ENCODE measurements at regions not wholly inside any gene's neighbourhood (a gene's known extent, or its start where the extent isn't known, plus 50 kb on each side); places are given as distances from the start of the nearest gene placed in this dataset.

DNA sequence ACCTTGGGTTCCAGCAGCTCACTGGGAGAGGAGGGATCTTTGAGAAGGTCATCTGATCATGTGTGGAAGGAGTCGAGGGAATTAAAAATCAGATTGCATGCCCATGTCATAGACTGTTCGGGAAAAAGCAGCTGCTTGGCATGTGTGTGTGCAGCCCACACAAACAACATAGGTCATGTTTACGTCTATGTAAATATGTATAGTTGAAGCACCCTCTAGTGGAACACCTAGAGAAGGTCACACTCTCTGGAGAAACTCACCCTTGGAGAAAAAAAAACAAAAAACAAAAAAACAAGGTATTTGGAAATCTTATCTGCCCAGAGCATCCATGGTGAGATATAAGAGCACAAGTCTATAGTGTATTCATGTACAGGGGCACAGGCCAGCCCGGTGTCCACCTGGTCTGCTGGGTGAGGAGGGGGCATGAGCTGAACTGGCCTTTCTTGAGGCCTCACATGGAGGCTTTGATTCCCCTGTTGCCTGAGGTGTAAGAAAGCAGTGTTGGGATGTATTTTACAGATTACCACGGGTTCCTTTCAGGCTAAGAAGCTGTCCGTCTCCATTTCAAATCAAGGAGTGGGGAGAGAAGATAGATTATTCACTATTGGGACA, 98.0 kb downstream of the NPY start:
- TF ChIP-seq POLR2AphosphoS5 (IDR thresholded peaks at IDR 0.05; ENCODE audit: low read depth, low read length) (no peak), FOXP2 (optimal IDR thresholded peaks at IDR 0.05; ENCODE audit: borderline replicate concordance, extremely low read depth, extremely low read length, insufficient read depth) (no peak), TAF1 (IDR thresholded peaks at IDR 0.05; ENCODE audit: borderline replicate concordance, insufficient read depth, low read length) (no peak), SIN3A (IDR thresholded peaks at IDR 0.05; ENCODE audit: borderline replicate concordance, insufficient read depth, low read length) (no peak)
- TF ChIP-seq, protein P1, sequence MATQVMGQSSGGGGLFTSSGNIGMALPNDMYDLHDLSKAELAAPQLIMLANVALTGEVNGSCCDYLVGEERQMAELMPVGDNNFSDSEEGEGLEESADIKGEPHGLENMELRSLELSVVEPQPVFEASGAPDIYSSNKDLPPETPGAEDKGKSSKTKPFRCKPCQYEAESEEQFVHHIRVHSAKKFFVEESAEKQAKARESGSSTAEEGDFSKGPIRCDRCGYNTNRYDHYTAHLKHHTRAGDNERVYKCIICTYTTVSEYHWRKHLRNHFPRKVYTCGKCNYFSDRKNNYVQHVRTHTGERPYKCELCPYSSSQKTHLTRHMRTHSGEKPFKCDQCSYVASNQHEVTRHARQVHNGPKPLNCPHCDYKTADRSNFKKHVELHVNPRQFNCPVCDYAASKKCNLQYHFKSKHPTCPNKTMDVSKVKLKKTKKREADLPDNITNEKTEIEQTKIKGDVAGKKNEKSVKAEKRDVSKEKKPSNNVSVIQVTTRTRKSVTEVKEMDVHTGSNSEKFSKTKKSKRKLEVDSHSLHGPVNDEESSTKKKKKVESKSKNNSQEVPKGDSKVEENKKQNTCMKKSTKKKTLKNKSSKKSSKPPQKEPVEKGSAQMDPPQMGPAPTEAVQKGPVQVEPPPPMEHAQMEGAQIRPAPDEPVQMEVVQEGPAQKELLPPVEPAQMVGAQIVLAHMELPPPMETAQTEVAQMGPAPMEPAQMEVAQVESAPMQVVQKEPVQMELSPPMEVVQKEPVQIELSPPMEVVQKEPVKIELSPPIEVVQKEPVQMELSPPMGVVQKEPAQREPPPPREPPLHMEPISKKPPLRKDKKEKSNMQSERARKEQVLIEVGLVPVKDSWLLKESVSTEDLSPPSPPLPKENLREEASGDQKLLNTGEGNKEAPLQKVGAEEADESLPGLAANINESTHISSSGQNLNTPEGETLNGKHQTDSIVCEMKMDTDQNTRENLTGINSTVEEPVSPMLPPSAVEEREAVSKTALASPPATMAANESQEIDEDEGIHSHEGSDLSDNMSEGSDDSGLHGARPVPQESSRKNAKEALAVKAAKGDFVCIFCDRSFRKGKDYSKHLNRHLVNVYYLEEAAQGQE (IDR thresholded peaks at IDR 0.05; ENCODE audit: insufficient read depth in 1 of 2, low read depth in 2 of 2, low read length in 2 of 2): no peak

DNA sequence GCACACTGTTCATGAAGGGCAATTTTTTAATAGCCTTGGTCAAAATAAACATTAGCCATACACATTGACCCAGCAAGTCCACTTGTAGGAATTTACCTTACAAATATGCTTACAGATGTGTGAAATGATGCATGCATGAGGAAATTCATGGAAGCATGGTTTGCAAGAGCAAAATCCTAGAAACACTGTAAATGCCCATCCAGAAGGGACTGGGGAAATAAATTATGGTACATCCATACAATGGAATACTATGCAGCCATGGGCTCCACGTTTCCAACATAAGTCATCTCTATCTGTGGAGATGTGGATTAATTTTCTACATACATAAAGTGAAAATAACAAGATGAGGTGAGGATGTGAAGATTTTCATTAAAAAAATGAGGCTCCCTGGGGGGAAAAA, 99.1 kb downstream of the NPY start:
- TF ChIP-seq FOXP2 (optimal IDR thresholded peaks at IDR 0.05; ENCODE audit: borderline replicate concordance, extremely low read depth, extremely low read length, insufficient read depth) (no peak), SIN3A (IDR thresholded peaks at IDR 0.05; ENCODE audit: borderline replicate concordance, insufficient read depth, low read length) (no peak), TAF1 (IDR thresholded peaks at IDR 0.05; ENCODE audit: borderline replicate concordance, insufficient read depth, low read length) (no peak), POLR2AphosphoS5 (IDR thresholded peaks at IDR 0.05; ENCODE audit: low read depth, low read length) (no peak)
- TF ChIP-seq, protein P1 (IDR thresholded peaks at IDR 0.05; ENCODE audit: insufficient read depth in 1 of 2, low read depth in 2 of 2, low read length in 2 of 2): no peak

DNA sequence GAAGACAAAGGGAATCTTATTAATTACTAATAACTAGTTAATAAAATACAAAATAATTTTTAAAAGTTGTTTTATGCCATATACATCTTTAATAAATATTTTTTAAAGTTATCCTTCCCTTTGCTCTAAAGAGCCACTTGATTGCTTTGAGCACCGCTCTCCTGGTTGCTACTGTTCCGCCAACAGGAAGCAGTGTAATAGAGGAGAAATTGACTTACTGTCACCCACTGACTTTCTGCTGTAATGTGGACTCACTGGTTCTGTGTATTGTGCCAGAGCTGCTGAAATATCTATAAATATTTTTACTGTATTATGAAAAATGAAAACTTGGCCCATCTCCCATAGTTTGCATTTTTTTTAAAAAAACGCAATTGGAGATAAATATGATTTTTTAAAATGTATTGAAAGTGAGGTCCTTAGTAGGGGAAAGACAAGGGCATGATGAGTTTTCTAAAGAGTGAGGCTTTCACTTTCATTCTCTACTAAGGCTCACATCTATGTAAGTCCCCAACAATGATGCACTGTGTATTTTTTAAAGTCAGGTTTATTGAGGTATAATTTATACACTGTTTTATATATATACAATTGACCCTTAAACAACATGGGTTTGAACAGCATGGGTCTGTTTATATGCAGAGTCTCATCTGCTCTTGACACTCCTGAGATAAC, 100.5 kb downstream of the NPY start:
- TF ChIP-seq SIN3A (IDR thresholded peaks at IDR 0.05; ENCODE audit: borderline replicate concordance, insufficient read depth, low read length): no peak
- no peak for TF ChIP-seq POLR2AphosphoS5 (IDR thresholded peaks at IDR 0.05; ENCODE audit: low read depth, low read length)
- TF ChIP-seq, protein P1 (IDR thresholded peaks at IDR 0.05; ENCODE audit: insufficient read depth in 1 of 2, low read depth in 2 of 2, low read length in 2 of 2): no peak
- TF ChIP-seq FOXP2 (optimal IDR thresholded peaks at IDR 0.05; ENCODE audit: borderline replicate concordance, extremely low read depth, extremely low read length, insufficient read depth): no peak
- TF ChIP-seq TAF1 (IDR thresholded peaks at IDR 0.05; ENCODE audit: borderline replicate concordance, insufficient read depth, low read length): no peak

DNA sequence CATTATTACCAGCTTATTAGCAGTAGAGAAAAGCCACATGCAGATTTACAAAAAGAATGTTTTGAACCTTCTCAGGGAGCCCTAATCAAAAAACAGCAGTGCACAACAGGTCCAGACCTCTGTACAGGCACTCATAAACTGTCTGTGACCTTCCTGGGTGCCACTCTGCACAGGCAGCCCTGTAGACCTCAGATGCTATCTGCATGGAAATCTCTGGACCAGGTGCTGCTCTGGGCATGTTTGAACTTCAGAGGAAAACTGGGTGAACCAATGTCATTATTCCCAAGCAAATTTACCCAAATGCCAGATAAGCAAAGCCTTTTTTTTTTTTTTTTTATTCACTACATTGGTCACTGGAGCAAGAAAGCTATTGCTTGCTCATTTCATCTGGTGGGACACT, 104.2 kb downstream of the NPY start:
- TF ChIP-seq POLR2AphosphoS5 (IDR thresholded peaks at IDR 0.05; ENCODE audit: low read depth, low read length) (no peak), TAF1 (IDR thresholded peaks at IDR 0.05; ENCODE audit: borderline replicate concordance, insufficient read depth, low read length) (no peak), SIN3A (IDR thresholded peaks at IDR 0.05; ENCODE audit: borderline replicate concordance, insufficient read depth, low read length) (no peak), FOXP2 (optimal IDR thresholded peaks at IDR 0.05; ENCODE audit: borderline replicate concordance, extremely low read depth, extremely low read length, insufficient read depth) (no peak)
- TF ChIP-seq, protein P1 (IDR thresholded peaks at IDR 0.05; ENCODE audit: insufficient read depth in 1 of 2, low read depth in 2 of 2, low read length in 2 of 2): no peak

Measured in PFSK-1 (cell line).